ENCODE measurements at regions not wholly inside any gene's neighbourhood (a gene's known extent, or its start where the extent isn't known, plus 50 kb on each side); places are given as distances from the start of the nearest gene placed in this dataset.

- TF ChIP-seq EZH2phosphoT487 (IDR thresholded peaks at IDR 0.05; ENCODE audit: low read depth) (no peak), CTCF (IDR thresholded peaks at IDR 0.05; ENCODE audit: low read depth, low read length) (no peak)
Observed at GRCh38 chr21:18053151-18053550, 191.5 kb upstream of the CHODL start.
